GM21529 (cell line): ENCODE measurements at regions not wholly inside any gene's neighbourhood (a gene's known extent, or its start where the extent isn't known, plus 50 kb on each side); places are given as distances from the start of the nearest gene placed in this dataset.
"Not testable (repeated sequence)": the region's sequence is repeated elsewhere in the genome, so short reads cannot be mapped to it uniquely, and the experiment has no call there.

Experiments
- ATAC-seq: cut with Tn5 transposase; IDR thresholded peaks from one replicate; pipeline ENCODE4 v1.9.1; 2021; ENCODE audit not compliant: unreplicated experiment

GRCh38 chr14:71355324-71356201, 448.3 kb downstream of the PCNX1 start:
- peak; percentile 54 for ATAC-seq

- peak; percentile 38 for ATAC-seq
These were observed 451.1 kb downstream of the PCNX1 start for GRCh38 chr14:71358209-71358931.

GRCh38 chr14:71358932-71359421, 451.7 kb downstream of the PCNX1 start:
- ATAC-seq = not testable (repeated sequence)

DNA sequence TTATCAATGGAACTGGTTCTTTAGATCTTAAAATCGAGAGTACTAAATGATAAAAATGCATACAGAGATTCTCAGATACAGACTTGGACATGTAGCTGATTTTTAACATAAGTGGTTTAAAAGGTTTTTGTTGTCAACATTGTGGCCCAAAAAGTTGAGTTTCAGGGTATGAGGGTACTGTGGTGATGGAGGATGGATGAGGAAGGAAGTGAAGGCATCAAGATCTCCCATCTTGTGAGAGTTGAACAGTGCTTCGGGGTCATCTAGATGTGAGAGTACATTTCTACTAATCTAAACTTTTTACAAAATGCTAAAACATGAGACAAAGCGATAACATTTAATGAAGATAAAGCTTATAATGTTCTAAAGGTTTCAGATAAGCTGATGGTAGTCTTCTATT, 452.6 kb downstream of the PCNX1 start:
- no peak for ATAC-seq

- no peak for ATAC-seq
These were observed 454.1 kb downstream of the PCNX1 start for GRCh38 chr14:71361336-71361735.

- no peak for ATAC-seq
These were observed 454.6 kb downstream of the PCNX1 start for GRCh38 chr14:71361874-71362273.

DNA sequence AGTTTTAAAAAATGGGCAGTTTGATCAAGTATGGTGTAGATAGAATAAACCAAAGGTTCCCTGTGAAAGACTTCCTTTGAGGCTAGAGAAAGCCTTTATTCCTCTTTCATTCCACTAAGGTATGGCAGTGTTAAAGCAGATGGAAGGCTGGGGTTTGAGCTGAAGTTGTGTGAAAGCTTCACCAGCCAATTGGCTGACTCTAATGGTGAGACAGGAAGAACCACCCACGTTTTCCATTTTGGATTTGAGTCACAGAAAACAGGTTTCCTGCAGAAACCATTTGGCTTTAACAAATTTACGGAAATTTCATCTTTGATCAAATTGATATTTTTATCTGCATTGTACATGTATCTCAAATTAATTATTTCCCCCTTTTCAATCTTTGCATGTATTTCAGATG, 455.0 kb downstream of the PCNX1 start:
- ATAC-seq = no peak

DNA sequence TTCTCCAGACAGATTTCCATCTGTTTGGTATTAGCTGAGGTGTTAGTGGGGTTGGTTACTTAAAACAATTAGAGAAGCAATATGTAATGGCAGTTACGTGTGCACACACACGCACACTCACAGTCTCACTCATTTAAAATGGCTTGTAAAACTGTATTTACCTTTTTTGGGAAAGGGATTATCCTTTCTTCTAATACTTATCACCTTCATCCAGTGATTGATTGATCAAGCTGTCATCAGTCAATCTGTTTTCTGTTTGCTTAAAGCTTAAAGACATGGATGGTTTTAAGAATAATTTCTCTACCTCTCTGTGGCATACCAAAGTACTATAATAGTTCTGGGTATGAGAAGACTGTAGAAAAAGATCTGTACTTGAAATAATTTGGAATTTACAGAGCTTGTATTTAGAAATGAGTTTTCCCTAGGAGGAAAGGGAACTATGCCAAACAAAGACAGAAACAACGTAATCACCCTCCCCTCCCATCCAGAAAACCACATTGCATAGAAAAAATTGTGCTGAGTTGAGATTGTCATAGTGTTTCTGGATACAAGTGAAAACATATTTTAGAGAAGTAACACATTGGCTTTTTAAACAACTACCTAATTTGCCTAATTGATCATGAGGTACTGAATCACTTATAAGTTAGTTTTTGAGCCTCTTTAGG, 455.8 kb downstream of the PCNX1 start:
- ATAC-seq = no peak

DNA sequence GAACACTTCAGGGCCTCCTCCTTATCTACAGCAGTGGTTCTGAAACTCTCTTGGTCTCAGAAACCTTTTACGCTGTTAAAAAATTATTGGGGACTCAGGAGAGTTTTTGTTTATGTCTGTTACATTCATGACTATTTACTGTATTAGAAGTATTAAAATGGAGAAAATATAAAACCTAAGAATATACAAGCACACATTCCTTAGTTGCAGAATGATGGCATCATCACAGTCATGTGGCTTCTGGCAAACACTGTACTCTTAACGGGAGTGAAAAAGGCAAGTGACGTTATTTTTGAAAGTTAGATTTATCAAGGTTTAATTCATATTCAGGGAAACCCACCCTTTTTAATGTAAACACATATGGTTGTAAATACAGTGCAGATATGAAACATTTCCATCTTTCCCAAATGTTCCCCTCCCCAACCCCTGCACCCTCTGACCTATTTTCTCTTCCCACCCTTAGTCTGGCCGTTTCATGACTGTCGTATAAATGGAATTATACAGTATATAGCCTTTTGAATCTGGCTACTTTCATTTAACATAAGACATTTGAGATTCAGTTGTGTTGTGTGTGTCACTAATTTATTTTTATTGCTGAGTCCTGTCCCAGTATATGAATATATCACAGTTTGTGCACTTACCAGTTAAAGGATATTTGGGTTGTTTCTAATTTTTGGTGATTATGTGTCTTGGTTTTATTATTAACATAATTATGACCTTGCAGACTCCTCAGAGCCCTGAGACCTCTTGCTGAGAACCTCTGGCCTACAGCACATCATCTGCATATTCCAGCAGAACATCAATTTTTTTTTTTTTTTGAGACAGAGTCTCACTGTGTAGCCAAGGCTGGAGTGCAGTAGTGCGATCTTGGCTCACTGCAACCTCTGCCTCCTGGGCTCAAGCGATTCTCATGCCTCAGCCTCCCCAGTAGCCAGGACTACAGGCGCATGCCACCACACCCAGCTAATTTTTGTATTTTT, 457.0 kb downstream of the PCNX1 start:
- ATAC-seq = no peak

- no peak for ATAC-seq
These were observed 458.1 kb downstream of the PCNX1 start for GRCh38 chr14:71365361-71365760.

- ATAC-seq = no peak
These were observed 459.6 kb downstream of the PCNX1 start for GRCh38 chr14:71366861-71367260.

- peak; percentile 59 for ATAC-seq
These were observed 464.6 kb downstream of the PCNX1 start for GRCh38 chr14:71371711-71372396.

DNA sequence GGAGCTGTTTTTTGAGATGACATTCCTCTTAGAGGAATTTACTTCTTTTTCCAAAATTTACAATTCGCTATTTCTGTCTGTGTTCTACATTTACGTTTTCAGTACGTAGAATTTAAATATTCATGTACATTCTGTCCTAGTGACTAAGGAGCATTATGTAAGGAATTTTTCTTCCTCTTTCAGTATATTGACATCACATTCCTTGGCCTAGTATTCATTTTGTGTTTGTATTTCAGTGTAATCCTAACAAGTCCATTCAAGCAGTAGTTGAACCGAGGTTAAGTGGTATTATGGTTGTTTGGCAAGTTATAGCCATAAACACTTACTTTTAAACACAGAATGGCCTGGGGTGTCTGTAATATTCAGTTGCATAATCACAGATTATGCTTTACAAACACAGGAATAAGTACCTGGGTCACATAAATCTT, 465.2 kb downstream of the PCNX1 start:
- no peak for ATAC-seq

DNA sequence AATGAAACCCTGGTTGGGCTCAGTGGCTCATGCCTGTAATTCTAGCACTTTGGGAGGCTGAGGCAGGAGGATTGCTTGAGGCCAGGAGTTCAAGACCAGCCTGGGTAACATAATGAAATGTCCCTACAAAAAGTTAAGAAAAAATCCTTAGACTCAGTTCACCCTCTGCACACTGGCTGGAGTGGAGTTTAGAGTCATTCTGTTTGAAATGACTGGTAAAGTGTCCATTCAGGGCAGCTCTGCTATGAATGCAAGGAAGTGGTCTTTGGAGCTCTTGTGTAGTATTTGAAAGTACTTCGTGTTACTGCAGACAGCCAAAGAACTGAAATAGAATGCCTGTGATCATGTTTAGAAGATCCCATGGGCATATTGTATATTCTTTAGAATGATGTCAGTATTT, 466.5 kb downstream of the PCNX1 start:
- ATAC-seq = no peak

DNA sequence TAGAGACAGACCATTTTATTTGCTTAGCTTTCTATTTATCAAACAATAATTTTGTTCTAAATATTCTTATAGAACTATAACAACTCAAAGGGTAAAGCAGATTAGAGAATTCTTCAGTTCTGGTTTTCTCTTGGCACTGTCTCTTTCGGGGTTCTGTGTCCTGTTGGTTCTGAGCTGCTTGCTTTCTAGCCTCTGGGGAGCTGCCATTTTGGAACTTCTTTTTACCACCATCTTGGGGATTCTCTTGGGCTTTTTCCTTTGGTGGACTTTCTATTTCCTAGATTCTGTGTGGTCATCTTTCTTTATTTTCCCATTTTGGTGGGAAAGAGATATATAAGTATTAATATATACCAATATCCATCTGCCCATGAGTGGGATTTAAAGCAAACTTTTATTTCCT, 467.7 kb downstream of the PCNX1 start:
- no peak for ATAC-seq

- no peak for ATAC-seq
These were observed 469.8 kb downstream of the PCNX1 start for GRCh38 chr14:71377099-71377498.

GRCh38 chr14:71380271-71380670, 473.0 kb downstream of the PCNX1 start:
- ATAC-seq = no peak

DNA sequence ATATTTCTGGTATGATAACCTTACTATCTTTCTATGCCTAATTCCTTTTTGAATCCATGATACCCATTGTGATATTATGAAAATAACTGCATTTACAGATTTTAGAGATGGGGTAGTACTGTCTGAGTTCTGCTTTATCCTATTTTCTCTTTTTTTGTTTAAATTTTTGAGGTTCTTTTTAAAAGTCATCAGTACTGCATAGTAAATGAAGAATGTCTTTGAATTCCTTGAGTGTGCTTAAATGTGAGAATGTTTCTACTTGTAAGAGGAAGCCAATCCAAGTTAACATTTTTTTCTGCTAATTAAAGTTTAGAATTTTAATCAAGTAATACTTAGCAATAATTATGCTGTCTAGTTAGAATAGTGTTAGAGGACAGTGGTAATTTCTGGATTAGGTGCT, 474.6 kb downstream of the PCNX1 start:
- ATAC-seq = no peak

DNA sequence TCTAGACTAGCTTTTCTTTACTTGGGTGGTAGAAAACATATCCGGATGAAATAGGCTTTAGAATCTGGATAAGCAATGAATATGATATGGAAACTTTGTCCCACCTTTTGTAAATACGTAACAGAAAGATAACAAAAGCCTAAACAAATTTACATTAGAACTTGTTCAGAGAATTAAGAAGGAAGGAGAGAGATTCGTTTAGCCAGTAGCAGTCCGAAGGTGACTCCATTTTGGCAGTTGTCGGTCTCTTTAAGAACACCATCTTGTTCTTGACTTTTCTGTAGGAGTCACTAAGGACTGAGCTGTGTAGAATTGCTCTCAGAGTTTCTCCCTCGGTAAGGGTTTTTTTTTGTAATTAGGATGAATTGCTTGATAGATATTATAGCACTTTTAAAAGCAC, 475.1 kb downstream of the PCNX1 start:
- ATAC-seq = no peak

DNA sequence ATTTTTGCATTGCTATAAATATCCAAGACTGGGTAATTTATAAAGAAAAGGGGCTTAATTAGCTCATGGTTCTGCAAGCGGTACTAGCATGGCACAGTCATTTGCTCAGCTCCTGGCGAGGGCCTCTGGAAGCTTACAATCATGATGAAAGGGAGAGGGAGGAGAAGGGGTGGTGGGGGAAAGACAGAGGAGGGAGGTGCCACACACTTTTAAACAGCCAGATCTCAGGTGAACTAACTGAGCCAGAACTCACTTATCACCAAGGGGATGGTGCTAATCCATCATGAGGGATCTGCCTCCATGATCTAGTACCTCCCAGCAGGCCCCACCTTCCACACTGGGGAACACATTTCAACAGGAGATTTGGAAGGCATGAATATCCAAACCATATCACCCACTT, 476.3 kb downstream of the PCNX1 start:
- no peak for ATAC-seq
